Activated naive CD4-positive, alpha-beta T cell treated with anti-CD3 and anti-CD28 coated beads, Interleukin-2, amount 10 ng/mL, durations not matched to agents 7 days and 5 days (primary cell): ENCODE measurements at regions not wholly inside any gene's neighbourhood (a gene's known extent, or its start where the extent isn't known, plus 50 kb on each side); places are given as distances from the start of the nearest gene placed in this dataset.

ENCODE experiments used
- CTCF ChIA-PET: fragments of 350-600 bp; sonication (Branson Sonifier 250); formaldehyde crosslinking; loops from one replicate; lab custom pipeline; 2021; ENCODE audit warnings: antibody characterized with exemption; lab: Charles Lee
- DNase-seq: peaks from one replicate; pipeline ENCODE4 v3.0.0-alpha.2; 2020
- H3K27ac Mint-ChIP-seq: one replicate; pipeline ENCODE4 v1.8.0; 2021; ENCODE audit warnings: mild to moderate bottlenecking, moderate library complexity, mixed read lengths
- H3K27me3 Mint-ChIP-seq: one replicate; pipeline ENCODE4 v1.8.0; 2021; ENCODE audit warnings: mild to moderate bottlenecking, mixed read lengths
- H3K36me3 Mint-ChIP-seq: one replicate; pipeline ENCODE4 v1.8.0; 2021; ENCODE audit warnings: mixed read lengths
- H3K4me1 Mint-ChIP-seq: one replicate; pipeline ENCODE4 v1.8.0; 2021; ENCODE audit warnings: mixed read lengths
- H3K4me3 Mint-ChIP-seq: one replicate; pipeline ENCODE4 v1.8.0; 2021; ENCODE audit warnings: mild to moderate bottlenecking, moderate library complexity, mixed read lengths
- H3K9me3 Mint-ChIP-seq: one replicate; pipeline ENCODE4 v1.8.0; 2021; ENCODE audit warnings: mixed read lengths

DNA sequence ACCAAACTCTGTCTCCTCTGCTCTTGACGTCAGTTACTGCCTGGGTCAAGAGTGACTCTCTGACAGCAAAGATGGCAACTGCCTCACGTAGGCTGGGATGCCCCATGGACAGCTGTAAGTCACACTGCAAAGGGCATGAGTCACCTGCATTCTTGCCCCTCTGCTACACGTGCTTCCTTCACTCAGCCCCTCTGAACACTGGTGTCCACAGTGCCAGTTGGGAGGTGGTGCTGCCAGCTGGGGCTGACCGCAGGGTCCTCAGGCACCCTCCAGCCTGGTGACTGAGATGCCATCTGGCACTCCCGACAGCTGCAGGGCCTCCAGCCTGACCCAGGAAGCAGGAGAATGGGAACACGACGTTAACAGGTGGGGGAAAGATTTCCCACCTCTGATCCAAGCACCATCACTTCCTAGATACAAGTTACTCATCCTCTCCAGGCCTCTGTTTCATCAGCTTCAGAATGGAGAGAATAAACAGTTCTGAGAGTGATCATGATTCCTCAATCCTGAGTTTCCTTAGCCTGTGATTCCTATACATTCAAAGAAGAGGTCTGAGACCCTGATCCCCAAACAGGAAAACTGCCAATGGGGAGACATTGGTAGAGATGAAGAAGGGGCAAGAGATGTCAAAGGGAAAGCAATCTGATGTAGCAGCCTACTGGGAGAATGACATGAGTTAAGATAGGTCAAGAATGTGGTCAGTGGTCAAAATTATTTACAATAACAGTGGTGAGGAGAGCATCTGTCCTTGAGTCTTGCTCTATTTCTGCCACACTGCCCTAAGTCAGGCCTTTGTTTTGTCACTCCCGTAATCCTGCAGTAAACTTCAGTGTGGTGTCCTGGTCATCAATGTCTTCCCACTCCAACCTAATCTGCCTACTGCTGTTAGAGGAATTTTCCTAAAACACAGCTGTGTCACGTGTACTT lies 86.1 kb upstream of the BCL6 start:
- Mint-ChIP-seq H3K4me1 (peaks cover 34% of the 10 kb centered on the region), H3K9me3 (peaks cover 19% of the 10 kb centered on the region), H3K36me3 (peaks cover 22% of the 10 kb centered on the region), H3K27ac (no peak overlapping the region), H3K27me3 (no peaks in the 10 kb centered on the region), H3K4me3 (no peak overlapping the region)
- CTCF ChIA-PET, result interaction anchor here (0.9 to 2.2 kb wide), 7 partner anchors 8 to 124 kb away, joined by 3 to 6 read pairs (median 4); partner anchors contain the start of gene BCL6
- DNase-seq, result no peak

DNA sequence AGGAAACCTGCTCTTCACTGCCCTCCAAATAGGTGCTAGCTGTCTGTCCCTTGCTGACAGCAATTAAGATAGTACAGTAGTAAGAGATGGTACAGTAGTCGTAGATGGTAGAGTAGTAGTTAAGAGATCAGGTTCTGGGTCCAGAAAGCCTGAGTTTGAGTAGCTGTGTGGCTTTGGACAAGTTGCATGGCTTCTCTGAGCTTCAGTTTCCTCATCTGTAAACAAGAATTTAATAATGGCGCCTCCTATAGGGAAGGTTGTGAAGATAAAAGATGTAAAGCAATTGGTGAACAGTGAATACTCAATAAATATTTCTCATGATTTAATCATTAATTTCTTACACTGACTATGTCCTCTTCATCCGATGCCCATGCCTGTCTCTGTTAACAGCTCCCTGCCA lies 86.9 kb upstream of the BCL6 start:
- Mint-ChIP-seq H3K9me3 (peaks cover 19% of the 10 kb centered on the region), H3K36me3 (peaks cover 22% of the 10 kb centered on the region), H3K4me3 (no peak overlapping the region), H3K4me1 (peaks cover 34% of the 10 kb centered on the region), H3K27ac (no peak overlapping the region), H3K27me3 (no peaks in the 10 kb centered on the region)
- DNase-seq, result no peak
- CTCF ChIA-PET, result interaction anchor here (0.9 to 2.2 kb wide), 7 partner anchors 9 to 123 kb away, joined by 3 to 6 read pairs (median 4); partner anchors contain the start of gene BCL6

DNA sequence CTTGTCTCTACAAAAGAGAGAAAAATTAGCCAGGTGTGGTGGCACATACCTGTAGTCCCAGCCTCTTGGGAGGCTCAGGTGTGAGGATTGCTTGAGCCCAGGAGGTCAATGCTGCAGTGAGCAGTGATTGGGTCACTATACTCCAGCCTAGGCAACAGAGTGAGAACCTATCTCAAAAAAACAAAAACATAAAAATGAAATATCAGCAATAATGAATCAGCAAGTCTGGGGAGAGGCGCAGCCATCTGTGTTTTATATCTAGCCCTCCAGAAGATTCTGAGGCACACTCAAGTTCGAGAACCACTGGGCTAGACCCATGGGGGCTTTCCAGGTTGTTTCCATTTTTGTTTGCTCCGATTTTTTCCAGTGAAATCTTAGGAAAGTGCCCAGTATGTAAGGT lies 88.1 kb upstream of the BCL6 start:
- CTCF ChIA-PET, result interaction anchor here (0.9 to 2.2 kb wide), 3 partner anchors 14 to 128 kb away, joined by 3 to 6 read pairs (median 3); no protein-coding TSS in a partner anchor
- no peak for DNase-seq
- H3K4me3 Mint-ChIP-seq, result no peak overlapping the region
- peaks cover 30% of the 10 kb centered on the region for H3K4me1 Mint-ChIP-seq
- H3K27me3 Mint-ChIP-seq, result no peaks in the 10 kb centered on the region
- peaks cover 19% of the 10 kb centered on the region for H3K9me3 Mint-ChIP-seq
- H3K36me3 Mint-ChIP-seq, result peaks cover 22% of the 10 kb centered on the region
- H3K27ac Mint-ChIP-seq, result no peak overlapping the region

DNA sequence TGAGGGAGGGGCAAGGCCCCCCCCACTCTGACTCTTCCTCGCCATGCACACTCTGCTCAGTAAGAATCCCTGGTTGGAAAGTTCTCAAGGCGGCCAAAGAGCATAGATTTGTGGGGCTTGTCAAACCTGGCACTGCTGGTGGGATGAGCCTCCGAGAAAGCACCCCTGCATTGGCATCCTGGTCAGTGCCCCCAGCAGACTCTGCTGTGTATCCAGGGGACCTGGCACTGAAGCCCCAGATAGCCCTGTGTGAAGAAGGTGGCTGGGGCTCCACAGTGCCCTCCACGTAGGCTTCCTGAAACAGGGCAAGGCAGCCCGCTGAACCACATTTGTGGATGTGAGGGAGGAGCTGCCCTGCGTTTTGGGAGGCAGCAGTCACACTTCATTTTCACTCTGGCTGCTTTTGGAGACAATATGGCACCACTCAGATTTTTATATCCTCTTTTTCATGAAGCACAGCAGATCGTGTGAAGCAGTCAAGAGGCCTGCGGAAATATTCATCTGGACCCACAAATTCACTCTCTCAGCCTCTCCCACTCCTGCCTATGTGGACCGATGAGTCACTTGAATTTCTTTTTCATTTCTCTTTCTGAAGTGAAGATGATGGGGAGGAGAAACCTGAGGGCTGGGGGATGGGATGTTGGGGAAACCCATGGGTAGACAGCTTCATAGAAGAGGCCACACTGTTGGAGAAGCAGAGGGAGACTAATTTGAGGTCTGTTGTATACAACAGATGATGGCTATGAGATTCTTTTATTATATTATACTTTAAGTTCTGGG lies 88.7 kb upstream of the BCL6 start:
- Mint-ChIP-seq H3K9me3 (peaks cover 19% of the 10 kb centered on the region), H3K27ac (no peak overlapping the region), H3K4me3 (no peak overlapping the region), H3K36me3 (peaks cover 18% of the 10 kb centered on the region), H3K27me3 (no peaks in the 10 kb centered on the region), H3K4me1 (peaks cover 23% of the 10 kb centered on the region)
- no peak for DNase-seq
- CTCF ChIA-PET, result interaction anchor here (1.3 kb wide), 1 partner anchor 14 kb away, joined by 3 read pairs; no protein-coding TSS in a partner anchor

DNA sequence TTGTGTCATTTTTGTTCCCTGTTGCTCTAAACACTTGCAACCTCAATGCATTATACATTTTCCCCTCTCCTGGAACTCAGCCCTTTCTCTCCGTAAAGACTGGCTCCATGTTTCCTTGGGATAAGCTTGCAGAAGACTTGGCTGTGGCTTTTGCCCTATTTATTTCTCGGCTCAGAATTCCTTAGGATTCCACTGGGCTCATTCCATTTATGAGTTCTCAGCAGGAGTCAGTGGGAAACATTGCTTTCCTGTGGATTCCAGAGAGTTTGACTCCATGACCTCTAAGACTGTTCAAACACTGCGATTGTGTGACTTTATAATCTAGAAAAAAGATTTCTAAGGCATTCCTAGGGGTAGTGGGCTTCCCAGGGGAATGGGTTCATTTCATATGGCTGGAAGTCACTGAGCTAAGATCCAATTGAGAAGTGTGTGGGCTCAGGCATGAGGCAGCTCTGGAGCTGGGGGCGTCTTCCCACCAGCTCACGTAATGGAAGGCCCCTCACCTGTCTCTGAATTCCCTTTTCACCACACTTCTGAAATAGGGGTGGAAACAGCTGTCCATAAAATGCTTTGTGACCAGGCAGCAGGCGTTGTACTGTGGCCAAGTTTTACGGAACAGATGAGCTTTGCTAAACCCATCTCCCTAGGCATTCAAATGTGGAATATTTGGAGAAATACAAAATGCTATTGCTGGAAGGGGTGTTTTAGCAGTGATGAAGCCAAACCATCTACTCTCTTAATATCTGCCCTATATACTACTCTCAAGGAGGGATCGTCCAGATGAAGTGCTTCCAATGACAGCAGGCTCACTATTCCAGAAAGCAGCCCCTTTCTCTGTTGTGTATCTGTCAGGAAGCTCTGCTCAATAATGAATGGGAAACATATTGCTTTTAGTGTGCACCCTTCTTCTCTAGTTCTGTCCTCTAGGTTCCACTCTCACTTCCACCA lies 91.8 kb upstream of the BCL6 start:
- Mint-ChIP-seq H3K27me3 (no peaks in the 10 kb centered on the region), H3K36me3 (peaks cover 14% of the 10 kb centered on the region)
- CTCF ChIA-PET, result interaction anchor here (1.4 kb wide), 1 partner anchor 12 kb away, joined by 3 read pairs; no protein-coding TSS in a partner anchor

DNA sequence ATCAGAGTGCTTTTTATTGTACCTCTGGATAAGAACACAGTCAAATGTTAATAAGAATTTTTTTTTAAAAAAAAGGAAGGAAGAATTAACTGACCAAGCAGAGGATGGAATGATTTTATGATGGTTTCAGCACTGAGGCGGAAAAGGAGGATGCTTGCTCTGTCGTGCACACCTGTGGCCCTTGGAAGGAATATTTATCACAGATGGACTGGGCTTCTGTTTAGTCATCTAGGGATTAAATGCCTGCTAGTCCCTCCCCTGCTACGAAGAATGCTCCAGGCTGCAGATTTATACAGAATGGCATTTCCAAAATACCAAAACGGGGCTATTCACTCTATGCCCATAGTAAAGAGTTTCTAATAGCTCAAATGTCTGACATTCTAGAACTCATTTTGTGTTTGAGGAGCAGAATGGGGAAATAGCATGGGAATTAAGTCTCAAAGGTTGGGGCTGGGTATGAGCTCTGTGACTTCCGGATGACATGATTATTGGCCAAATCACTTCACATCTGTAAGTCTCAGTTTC lies 92.8 kb upstream of the BCL6 start:
- H3K4me1 Mint-ChIP-seq, result no peaks in the 10 kb centered on the region
- H3K4me3 Mint-ChIP-seq, result no peak overlapping the region
- peaks cover 19% of the 10 kb centered on the region for H3K9me3 Mint-ChIP-seq
- H3K27ac Mint-ChIP-seq, result no peak overlapping the region
- DNase-seq, result no peak
- H3K36me3 Mint-ChIP-seq, result peaks cover 14% of the 10 kb centered on the region
- CTCF ChIA-PET, result interaction anchor here (1.4 kb wide), 1 partner anchor 11 kb away, joined by 3 read pairs; no protein-coding TSS in a partner anchor
- H3K27me3 Mint-ChIP-seq, result no peaks in the 10 kb centered on the region

More for the DNA sequence above, 91.8 kb upstream of the BCL6 start:
- DNase-seq, result no peak
- Mint-ChIP-seq H3K27ac (no peak overlapping the region), H3K4me3 (no peak overlapping the region), H3K9me3 (peaks cover 19% of the 10 kb centered on the region), H3K4me1 (peaks cover 7% of the 10 kb centered on the region)

DNA sequence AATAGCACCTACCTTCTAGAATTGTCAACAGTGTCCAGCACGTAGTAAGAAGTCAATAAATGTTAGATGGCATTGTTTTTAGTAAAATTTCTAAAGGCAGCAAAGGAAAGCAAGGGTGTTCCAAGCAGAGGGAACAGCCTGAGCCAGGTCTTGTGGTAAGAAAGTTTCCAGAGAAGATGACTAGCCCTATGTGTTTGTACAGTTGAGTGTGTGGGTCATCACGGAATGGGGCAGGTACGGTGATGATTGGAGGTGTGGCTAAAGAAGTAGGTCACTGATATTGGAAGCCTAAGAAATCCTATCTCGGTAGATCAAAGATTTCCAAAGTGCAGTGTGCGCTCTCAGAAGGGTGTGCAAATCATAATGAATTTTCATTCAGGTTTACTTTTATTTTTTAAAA lies 94.2 kb upstream of the BCL6 start:
- no peak overlapping the region for H3K27ac Mint-ChIP-seq
- H3K4me1 Mint-ChIP-seq, result no peaks in the 10 kb centered on the region
- CTCF ChIA-PET, result no interaction called here
- DNase-seq, result no peak
- H3K36me3 Mint-ChIP-seq, result peaks cover 11% of the 10 kb centered on the region
- H3K4me3 Mint-ChIP-seq, result no peak overlapping the region
- peaks cover 15% of the 10 kb centered on the region for H3K9me3 Mint-ChIP-seq
- H3K27me3 Mint-ChIP-seq, result peaks cover 7% of the 10 kb centered on the region

DNA sequence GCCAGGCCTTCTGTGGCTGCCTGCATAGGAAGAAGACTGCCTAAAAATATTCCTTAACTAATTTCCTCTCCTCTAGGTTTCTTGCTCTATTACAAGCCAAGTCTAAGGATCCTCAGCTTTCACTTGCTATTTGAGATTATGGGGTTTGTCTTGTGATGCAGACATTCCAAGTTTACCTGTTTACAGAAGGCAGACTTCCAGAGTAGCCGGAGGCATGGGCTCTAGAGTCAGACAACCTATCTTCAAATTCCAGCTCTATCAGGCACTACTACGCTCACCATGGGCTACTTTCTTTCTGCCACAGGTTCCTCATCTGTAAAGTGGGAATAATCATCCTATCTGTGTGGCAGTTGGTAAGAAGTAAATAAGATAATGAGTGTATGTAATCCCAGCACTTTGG lies 95.6 kb upstream of the BCL6 start:
- Mint-ChIP-seq H3K4me3 (no peak overlapping the region), H3K36me3 (no peaks in the 10 kb centered on the region), H3K27ac (no peak overlapping the region), H3K9me3 (peaks cover 2% of the 10 kb centered on the region), H3K27me3 (peaks cover 9% of the 10 kb centered on the region), H3K4me1 (peaks cover under 1% of the 10 kb centered on the region)
- no peak for DNase-seq
- CTCF ChIA-PET, result no interaction called here

DNA sequence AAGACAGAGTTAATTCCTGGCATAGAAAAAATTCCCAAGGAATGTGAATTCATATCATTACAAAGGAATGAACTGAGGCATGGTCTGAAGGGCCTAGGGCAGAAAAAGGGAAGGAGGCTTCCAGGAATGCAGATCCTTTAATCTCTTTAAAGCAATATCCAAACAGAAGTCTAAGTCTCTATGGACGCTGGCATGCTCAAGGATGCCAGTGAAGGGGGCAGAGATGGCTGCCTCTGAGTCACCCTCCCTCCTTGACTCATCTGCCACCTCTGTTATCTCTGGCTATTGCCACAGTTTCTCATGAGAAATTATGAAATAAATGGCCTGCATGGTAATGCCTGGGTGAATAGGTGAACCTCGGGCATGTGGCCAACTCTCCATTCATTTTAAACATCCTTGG lies 96.3 kb upstream of the BCL6 start:
- Mint-ChIP-seq H3K27ac (no peak overlapping the region), H3K27me3 (peaks cover 11% of the 10 kb centered on the region), H3K9me3 (no peaks in the 10 kb centered on the region), H3K4me1 (peaks cover 2% of the 10 kb centered on the region), H3K4me3 (no peak overlapping the region), H3K36me3 (no peaks in the 10 kb centered on the region)
- DNase-seq, result no peak
- CTCF ChIA-PET, result no interaction called here

DNA sequence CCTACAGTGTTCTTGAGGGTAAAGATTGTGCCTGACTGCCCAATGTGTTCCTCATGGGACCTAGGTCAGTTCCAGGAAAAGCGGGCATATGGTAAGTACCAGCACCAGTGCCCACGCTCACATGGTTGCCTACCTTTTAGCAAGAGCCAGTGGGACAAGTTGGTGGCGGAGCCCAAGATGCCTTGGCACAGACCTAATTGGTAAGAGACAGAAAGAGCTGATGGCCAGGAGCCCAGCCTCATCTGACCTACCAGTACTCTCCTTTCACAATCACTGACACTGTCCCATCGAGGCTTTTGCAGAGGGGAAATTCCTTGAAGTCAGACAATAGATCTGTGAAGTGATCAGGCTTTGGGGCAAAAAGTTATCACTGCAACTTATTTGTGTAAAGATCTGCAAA lies 98.4 kb upstream of the BCL6 start:
- DNase-seq, result no peak
- Mint-ChIP-seq H3K4me1 (peaks cover 2% of the 10 kb centered on the region), H3K27ac (no peak overlapping the region), H3K36me3 (no peaks in the 10 kb centered on the region), H3K4me3 (no peak overlapping the region), H3K9me3 (peaks cover 2% of the 10 kb centered on the region), H3K27me3 (peaks cover 11% of the 10 kb centered on the region)
- CTCF ChIA-PET, result no interaction called here

DNA sequence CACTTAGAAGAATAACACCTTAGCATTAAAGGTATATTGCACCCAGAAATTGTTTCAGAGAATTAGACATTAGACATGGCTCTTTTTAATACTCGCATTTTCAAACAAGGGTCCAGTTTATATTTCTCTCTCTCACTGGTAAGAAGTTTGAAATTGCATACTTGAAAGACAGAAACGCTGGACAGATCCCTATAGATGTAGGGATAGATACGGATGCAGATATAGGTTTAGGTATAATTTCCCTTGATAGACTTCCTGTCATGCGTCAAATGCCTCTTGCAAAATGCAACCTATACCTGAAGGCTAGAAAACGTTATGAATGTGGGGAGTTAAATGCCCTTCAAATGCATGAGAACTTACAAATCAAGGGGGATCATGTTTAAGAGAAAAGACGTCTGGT lies 99.4 kb upstream of the BCL6 start:
- peaks cover 11% of the 10 kb centered on the region for H3K27me3 Mint-ChIP-seq
- H3K27ac Mint-ChIP-seq, result no peak overlapping the region
- peaks cover 2% of the 10 kb centered on the region for H3K9me3 Mint-ChIP-seq
- H3K36me3 Mint-ChIP-seq, result no peaks in the 10 kb centered on the region
- H3K4me1 Mint-ChIP-seq, result peaks cover 6% of the 10 kb centered on the region
- no peak overlapping the region for H3K4me3 Mint-ChIP-seq
- CTCF ChIA-PET, result no interaction called here
- no peak for DNase-seq

DNA sequence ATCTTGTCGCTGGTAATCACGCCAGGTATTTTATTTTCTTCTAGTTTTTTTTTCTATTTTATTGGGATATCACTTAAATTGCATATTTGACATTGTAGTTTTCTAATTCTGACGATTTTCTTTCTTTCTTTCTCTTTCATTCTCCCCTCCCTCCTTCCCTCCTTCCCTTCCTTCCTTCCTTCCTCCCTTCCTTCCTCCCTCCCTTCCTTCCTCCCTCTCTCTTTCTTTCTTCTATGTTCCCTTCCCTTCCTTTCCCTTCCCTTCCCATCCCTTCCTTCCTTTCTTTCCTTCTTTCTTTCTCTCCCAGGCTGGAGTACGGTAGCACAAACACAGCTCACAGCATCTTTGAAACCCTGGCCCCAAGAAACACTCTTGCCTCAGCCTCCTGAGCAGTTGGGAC lies 100.6 kb upstream of the BCL6 start:
- CTCF ChIA-PET, result no interaction called here
- peaks cover 5% of the 10 kb centered on the region for H3K9me3 Mint-ChIP-seq
- H3K4me3 Mint-ChIP-seq, result no peak overlapping the region
- no peak overlapping the region for H3K27ac Mint-ChIP-seq
- peaks cover 11% of the 10 kb centered on the region for H3K27me3 Mint-ChIP-seq
- H3K4me1 Mint-ChIP-seq, result peaks cover 9% of the 10 kb centered on the region
- H3K36me3 Mint-ChIP-seq, result peaks cover under 1% of the 10 kb centered on the region
- no peak for DNase-seq

DNA sequence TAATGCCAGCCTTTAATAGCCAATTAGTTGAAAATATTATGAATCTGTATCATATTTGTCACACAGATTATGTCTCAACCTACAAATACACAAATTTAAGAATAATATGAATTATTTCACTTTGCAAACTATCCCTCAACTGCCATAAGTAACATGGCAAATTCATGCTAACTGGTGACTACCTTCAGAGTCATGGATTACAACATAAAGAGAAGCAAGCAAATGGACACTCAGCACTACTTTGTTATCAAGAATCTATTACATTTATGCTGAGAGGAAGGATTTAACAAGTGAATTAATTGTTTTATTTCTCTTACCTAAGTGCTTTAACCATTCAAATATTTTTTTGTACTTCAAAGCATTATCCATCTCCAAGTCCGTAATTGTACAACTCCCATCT lies 103.1 kb upstream of the BCL6 start:
- H3K36me3 Mint-ChIP-seq, result peaks cover 9% of the 10 kb centered on the region
- CTCF ChIA-PET, result interaction anchor here (0.6 to 1.2 kb wide), 2 partner anchors 11 to 202 kb away, joined by 3 read pairs; no protein-coding TSS in a partner anchor

More for the DNA sequence above, 103.1 kb upstream of the BCL6 start:
- peaks cover 26% of the 10 kb centered on the region for H3K9me3 Mint-ChIP-seq
- H3K27ac Mint-ChIP-seq, result no peak overlapping the region
- H3K4me3 Mint-ChIP-seq, result no peak overlapping the region
- peaks cover 12% of the 10 kb centered on the region for H3K4me1 Mint-ChIP-seq
- no peak for DNase-seq
- H3K27me3 Mint-ChIP-seq, result peaks cover 11% of the 10 kb centered on the region
